Tibial nerve (tissue), 4 donors: ENCODE measurements at regions not wholly inside any gene's neighbourhood (a gene's known extent, or its start where the extent isn't known, plus 50 kb on each side); places are given as distances from the start of the nearest gene placed in this dataset.

ENCODE experiments used
- DNase-seq, 2 donors: peaks; one replicate each; pipeline ENCODE4 v3.0.0-alpha.2; 2019; ENCODE audit warnings: low spot score in 2 of 2
- H3K27ac ChIP-seq, 4 donors: fragments of 200-600 bp; sonication (generic) in 3 of 4; one replicate each; pipeline ENCODE4 v1.5.1; 2017 to 2019; ENCODE audit warnings: mild to moderate bottlenecking in 1 of 4
- H3K27me3 ChIP-seq, 2 donors: fragments of 200-600 bp; sonication (generic) in 1 of 2; one replicate each; pipeline versions ENCODE4 v1.5.1 to v1.6.0; 2017 to 2019
- H3K36me3 ChIP-seq, 3 donors: fragments of 200-600 bp; sonication (generic); one replicate each; pipeline ENCODE4 v1.5.1; 2018 to 2019
- H3K4me1 ChIP-seq, 4 donors: fragments of 200-600 bp; sonication (generic) in 3 of 4; one replicate each; pipeline ENCODE4 v1.5.1; 2017 to 2019
- H3K4me3 ChIP-seq, 4 donors: fragments of 200-600 bp; sonication (generic) in 3 of 4; one replicate each; pipeline ENCODE4 v1.5.1; 2017 to 2019; ENCODE audit warnings: mild to moderate bottlenecking in 1 of 4, moderate library complexity in 1 of 4
- H3K9me3 ChIP-seq, 4 donors: fragments of 200-600 bp; sonication (generic) in 3 of 4; one replicate each; pipeline ENCODE4 v1.5.1; 2017 to 2019
- CTCF ChIP-seq, 5 experiments: fragments of 200-600 bp in 3 of 5; fragments of 450-650 bp in 2 of 5; sonication (generic) in 3 of 5; IDR thresholded peaks; one replicate each; pipeline ENCODE4 v1.5.1; 2016 to 2019; ENCODE audit warnings: antibody characterized with exemption in 5 of 5, mild to moderate bottlenecking in 3 of 5, moderate library complexity in 2 of 5
- EP300 ChIP-seq, 2 donors: sonication (generic); formaldehyde crosslinking; IDR thresholded peaks; one replicate each; pipeline ENCODE4 v1.6.1; 2017; ENCODE audit warnings: antibody characterized with exemption in 2 of 2, mild to moderate bottlenecking in 1 of 2
- POLR2A ChIP-seq, 2 donors: fragments of 450-650 bp; IDR thresholded peaks; one replicate each; pipeline ENCODE4 v1.6.1; 2017; ENCODE audit warnings: antibody characterized with exemption in 2 of 2, mild to moderate bottlenecking in 2 of 2, moderate library complexity in 2 of 2
- WGBS, 2 donors: methylation state at CpG; one replicate each; pipeline ENCODE4 v1.1.5; 2018; 5-methylcytosine and 5-hydroxymethylcytosine counted together

- Histone ChIP-seq H3K36me3 (no peaks in the 10 kb centered on the region), H3K4me1 (no peaks in the 10 kb centered on the region), H3K9me3 (peaks cover 0 to 24% (median 2%) of the 10 kb centered on the region in 4 donors), H3K4me3 (no peak overlapping the region), H3K27ac (no peak overlapping the region), H3K27me3 (no peaks in the 10 kb centered on the region)
- DNase-seq, result no peak
- TF ChIP-seq EP300 (IDR thresholded peaks at IDR 0.05) (no peak), POLR2A (IDR thresholded peaks at IDR 0.05) (no peak), CTCF (IDR thresholded peaks at IDR 0.05) (no peak)
- WGBS, 2 donors, result 87 to 100% methylated on average over 1 of the region's 1 CpG
These were observed 622.2 kb downstream of the MMUT start for GRCh38 chr6:48840896-48841295.

DNA sequence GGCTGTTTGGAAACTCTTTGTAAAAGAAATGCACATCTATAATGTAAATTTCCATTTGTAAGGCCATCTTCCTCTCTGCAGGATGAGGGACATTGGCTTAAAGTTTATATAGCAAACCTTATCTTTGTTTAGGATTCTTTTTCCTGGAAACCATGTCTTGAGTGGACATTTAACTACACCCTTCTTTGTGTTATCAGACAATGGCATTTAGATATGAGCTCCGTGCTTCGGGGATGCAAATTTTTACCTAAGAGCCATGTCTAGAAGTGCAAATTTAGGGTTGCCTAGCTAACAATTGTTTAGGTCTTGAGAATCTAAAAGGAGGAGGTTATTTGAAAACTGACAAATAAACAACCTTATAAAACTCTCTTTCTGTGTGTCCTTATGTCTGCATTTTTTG is 623.8 kb downstream of the MMUT start:
- 26 to 28% methylated on average over 2 of the region's 2 CpGs for WGBS, 2 donors
- Histone ChIP-seq H3K9me3 (peaks cover 0 to 24% (median 2%) of the 10 kb centered on the region in 4 donors), H3K27me3 (no peaks in the 10 kb centered on the region), H3K36me3 (no peaks in the 10 kb centered on the region), H3K4me1 (no peaks in the 10 kb centered on the region), H3K4me3 (no peak overlapping the region), H3K27ac (no peak overlapping the region)
- TF ChIP-seq POLR2A (IDR thresholded peaks at IDR 0.05), result no peak
- no peak for TF ChIP-seq CTCF (IDR thresholded peaks at IDR 0.05)
- TF ChIP-seq EP300 (IDR thresholded peaks at IDR 0.05), result no peak
- no peak for DNase-seq

DNA sequence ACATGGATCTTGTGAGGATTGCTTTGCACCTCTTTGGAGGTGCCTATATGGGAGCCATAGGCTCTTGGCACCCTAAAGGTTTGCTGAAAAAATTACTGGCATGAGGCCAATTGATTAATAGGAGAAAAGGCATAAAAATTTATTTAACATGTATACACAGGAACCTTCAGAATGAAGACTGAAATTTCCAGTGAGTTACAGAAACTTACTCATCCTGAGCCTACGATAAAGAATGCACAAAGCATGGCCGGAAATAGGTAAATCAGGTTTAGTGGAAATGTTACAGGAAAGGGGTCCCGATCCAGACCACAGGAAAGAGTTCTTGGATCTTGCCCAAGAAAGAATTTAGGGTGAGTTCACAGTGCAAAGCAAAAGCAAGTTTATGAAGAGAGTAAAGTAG is 625.3 kb downstream of the MMUT start:
- Histone ChIP-seq H3K36me3 (no peaks in the 10 kb centered on the region), H3K9me3 (peaks cover 0 to 19% (median 2%) of the 10 kb centered on the region in 4 donors), H3K4me1 (no peaks in the 10 kb centered on the region), H3K27ac (no peak overlapping the region), H3K27me3 (no peaks in the 10 kb centered on the region), H3K4me3 (no peak overlapping the region)
- WGBS, 2 donors, result 81 to 91% methylated on average over 3 of the region's 3 CpGs
- TF ChIP-seq CTCF (IDR thresholded peaks at IDR 0.05) (no peak), POLR2A (IDR thresholded peaks at IDR 0.05) (no peak), EP300 (IDR thresholded peaks at IDR 0.05) (no peak)
- DNase-seq, result no peak

- DNase-seq, result no peak
- H3K27ac ChIP-seq, result no peak overlapping the region
- no peaks in the 10 kb centered on the region for H3K9me3 ChIP-seq
- H3K27me3 ChIP-seq, result no peaks in the 10 kb centered on the region
- TF ChIP-seq EP300 (IDR thresholded peaks at IDR 0.05) (no peak), POLR2A (IDR thresholded peaks at IDR 0.05) (no peak), CTCF (IDR thresholded peaks at IDR 0.05) (no peak)
- 16 to 22% methylated on average over 2 of the region's 2 CpGs for WGBS, 2 donors
- no peak overlapping the region for H3K4me3 ChIP-seq
- H3K36me3 ChIP-seq, result no peaks in the 10 kb centered on the region
- no peaks in the 10 kb centered on the region for H3K4me1 ChIP-seq
These were observed 627.6 kb downstream of the MMUT start for GRCh38 chr6:48835421-48835958.

DNA sequence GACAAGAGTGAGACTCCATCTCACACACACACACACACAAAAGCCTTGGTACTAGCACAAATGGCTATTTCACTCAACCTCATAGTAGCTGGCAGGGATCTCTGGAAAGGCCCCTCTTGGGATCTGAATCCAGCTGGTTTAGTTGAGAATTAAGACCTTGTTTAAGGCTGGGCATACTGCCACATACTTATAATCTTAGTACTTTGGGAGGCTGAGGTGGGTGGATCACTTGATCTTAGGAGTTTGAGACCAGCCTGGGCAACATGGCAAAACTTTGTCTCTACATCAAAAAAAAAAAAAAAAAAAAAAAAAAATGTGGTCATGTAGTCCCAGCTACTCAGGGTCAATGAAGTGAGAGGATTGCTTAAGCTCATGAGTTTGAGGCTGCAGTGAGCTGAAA is 628.3 kb downstream of the MMUT start:
- Histone ChIP-seq H3K36me3 (no peaks in the 10 kb centered on the region), H3K27me3 (no peaks in the 10 kb centered on the region), H3K4me3 (no peak overlapping the region), H3K27ac (no peak overlapping the region), H3K9me3 (no peaks in the 10 kb centered on the region), H3K4me1 (no peaks in the 10 kb centered on the region)
- no peak for TF ChIP-seq CTCF (IDR thresholded peaks at IDR 0.05)
- TF ChIP-seq EP300 (IDR thresholded peaks at IDR 0.05), result no peak
- TF ChIP-seq POLR2A (IDR thresholded peaks at IDR 0.05), result no peak
- DNase-seq, result no peak
